ENCODE measurements at regions not wholly inside any gene's neighbourhood (a gene's known extent, or its start where the extent isn't known, plus 50 kb on each side); places are given as distances from the start of the nearest gene placed in this dataset.

GRCh38 chr3:86173401-86173800, 817.5 kb downstream of the VGLL3 start:
- CTCF ChIA-PET = no interaction called here
- H3K27me3 Mint-ChIP-seq (ENCODE audit: low read depth) = no peaks in the 10 kb centered on the region
- H3K4me1 Mint-ChIP-seq (ENCODE audit: low read depth) = no peaks in the 10 kb centered on the region
- no peak overlapping the region for H3K4me3 Mint-ChIP-seq
- no peak overlapping the region for H3K27ac Mint-ChIP-seq
- intact Hi-C loops (cut with micrococcal nuclease) = no loop called here
- H3K9me3 Mint-ChIP-seq = no peaks in the 10 kb centered on the region
- H3K36me3 Mint-ChIP-seq (ENCODE audit: low read depth) = no peaks in the 10 kb centered on the region
- DNase-seq = no peak

- Mint-ChIP-seq H3K36me3 (ENCODE audit: low read depth) (no peaks in the 10 kb centered on the region), H3K4me1 (ENCODE audit: low read depth) (no peaks in the 10 kb centered on the region), H3K9me3 (no peaks in the 10 kb centered on the region), H3K27me3 (ENCODE audit: low read depth) (no peaks in the 10 kb centered on the region), H3K4me3 (no peak overlapping the region), H3K27ac (no peak overlapping the region)
- intact Hi-C loops (cut with micrococcal nuclease) = no loop called here
- DNase-seq = no peak
- CTCF ChIA-PET = interaction anchor here (0.7 kb wide), 1 partner anchor 395 kb away, joined by 3 read pairs; no protein-coding TSS in a partner anchor
Observed at GRCh38 chr3:86168512-86168911, 822.4 kb downstream of the VGLL3 start.

- Mint-ChIP-seq H3K4me1 (ENCODE audit: low read depth) (no peaks in the 10 kb centered on the region), H3K27ac (no peak overlapping the region), H3K9me3 (peaks cover 2% of the 10 kb centered on the region), H3K4me3 (no peak overlapping the region), H3K27me3 (ENCODE audit: low read depth) (no peaks in the 10 kb centered on the region), H3K36me3 (ENCODE audit: low read depth) (no peaks in the 10 kb centered on the region)
- intact Hi-C loops (cut with micrococcal nuclease) = no loop called here
- CTCF ChIA-PET = no interaction called here
- no peak for DNase-seq
Observed at GRCh38 chr3:86162521-86162920, 828.4 kb downstream of the VGLL3 start.

GRCh38 chr3:86161493-86161892, 829.5 kb downstream of the VGLL3 start:
- H3K27me3 Mint-ChIP-seq (ENCODE audit: low read depth) = no peaks in the 10 kb centered on the region
- H3K4me3 Mint-ChIP-seq = no peak overlapping the region
- H3K27ac Mint-ChIP-seq = no peak overlapping the region
- CTCF ChIA-PET = no interaction called here
- no peaks in the 10 kb centered on the region for H3K4me1 Mint-ChIP-seq (ENCODE audit: low read depth)
- DNase-seq = no peak
- H3K9me3 Mint-ChIP-seq = peaks cover 2% of the 10 kb centered on the region
- intact Hi-C loops (cut with micrococcal nuclease) = no loop called here
- H3K36me3 Mint-ChIP-seq (ENCODE audit: low read depth) = no peaks in the 10 kb centered on the region

- H3K4me3 Mint-ChIP-seq = no peak overlapping the region
- H3K4me1 Mint-ChIP-seq (ENCODE audit: low read depth) = no peaks in the 10 kb centered on the region
- intact Hi-C loops (cut with micrococcal nuclease) = no loop called here
- H3K27me3 Mint-ChIP-seq (ENCODE audit: low read depth) = no peaks in the 10 kb centered on the region
- peaks cover 6% of the 10 kb centered on the region for H3K9me3 Mint-ChIP-seq
- no peak for DNase-seq
- CTCF ChIA-PET = interaction anchor here (0.5 kb wide), 1 partner anchor 34 kb away, joined by 3 read pairs; no protein-coding TSS in a partner anchor
- H3K27ac Mint-ChIP-seq = no peak overlapping the region
- no peaks in the 10 kb centered on the region for H3K36me3 Mint-ChIP-seq (ENCODE audit: low read depth)
Observed at GRCh38 chr3:86152620-86153019, 838.3 kb downstream of the VGLL3 start.

- CTCF ChIA-PET = no interaction called here
- no peak for DNase-seq
- Mint-ChIP-seq H3K27ac (no peak overlapping the region), H3K27me3 (ENCODE audit: low read depth) (no peaks in the 10 kb centered on the region), H3K9me3 (peaks cover 8% of the 10 kb centered on the region), H3K36me3 (ENCODE audit: low read depth) (no peaks in the 10 kb centered on the region), H3K4me1 (ENCODE audit: low read depth) (no peaks in the 10 kb centered on the region), H3K4me3 (no peak overlapping the region)
- intact Hi-C loops (cut with micrococcal nuclease) = no loop called here
Observed at GRCh38 chr3:86149054-86149453, 841.9 kb downstream of the VGLL3 start.

GRCh38 chr3:86147119-86147518, 843.8 kb downstream of the VGLL3 start:
- H3K4me1 Mint-ChIP-seq (ENCODE audit: low read depth) = no peaks in the 10 kb centered on the region
- DNase-seq = no peak
- peaks cover 8% of the 10 kb centered on the region for H3K9me3 Mint-ChIP-seq
- no peak overlapping the region for H3K4me3 Mint-ChIP-seq
- H3K36me3 Mint-ChIP-seq (ENCODE audit: low read depth) = no peaks in the 10 kb centered on the region
- CTCF ChIA-PET = no interaction called here
- no peak overlapping the region for H3K27ac Mint-ChIP-seq
- no peaks in the 10 kb centered on the region for H3K27me3 Mint-ChIP-seq (ENCODE audit: low read depth)
- intact Hi-C loops (cut with micrococcal nuclease) = no loop called here

- DNase-seq = no peak
- Mint-ChIP-seq H3K4me3 (no peak overlapping the region), H3K4me1 (ENCODE audit: low read depth) (no peaks in the 10 kb centered on the region), H3K27me3 (ENCODE audit: low read depth) (no peaks in the 10 kb centered on the region), H3K9me3 (peaks cover 9% of the 10 kb centered on the region), H3K36me3 (ENCODE audit: low read depth) (no peaks in the 10 kb centered on the region), H3K27ac (no peak overlapping the region)
- CTCF ChIA-PET = no interaction called here
- intact Hi-C loops (cut with micrococcal nuclease) = no loop called here
Observed at GRCh38 chr3:86126552-86126951, 864.4 kb downstream of the VGLL3 start.
